ENCODE measurements at regions not wholly inside any gene's neighbourhood (a gene's known extent, or its start where the extent isn't known, plus 50 kb on each side); places are given as distances from the start of the nearest gene placed in this dataset.

GRCh38 chr5:101036778-101037177 is 133.7 kb upstream of the ST8SIA4 start:
- no peak for TF ChIP-seq EP300 (IDR thresholded peaks at IDR 0.05)
- TF ChIP-seq CTCF (IDR thresholded peaks at IDR 0.05) = no peak
